ENCODE measurements at regions not wholly inside any gene's neighbourhood (a gene's known extent, or its start where the extent isn't known, plus 50 kb on each side); places are given as distances from the start of the nearest gene placed in this dataset.
"Not testable (repeated sequence)": the region's sequence is repeated elsewhere in the genome, so short reads cannot be mapped to it uniquely, and the experiment has no call there.

- no peak overlapping the region for H3K4me3 ChIP-seq
- WGBS, 2 donors (ENCODE audit: low coverage in 1 of 2) = 11 to 44% methylated on average over 1 to 2 of the region's 2 CpGs
- in situ Hi-C loops (cut with MboI; ENCODE audit: low pct_ligation_motif_present in 1 of 4, low pct_unique_long_range_greater_than_20kb in 1 of 4, low sequenced_read_pairs in 3 of 4) = no loop called here
- no peak overlapping the region for H3K27ac ChIP-seq
- no peak for DNase-seq
- H3K9me3 ChIP-seq = no peaks in the 10 kb centered on the region
- H3K27me3 ChIP-seq = no peaks in the 10 kb centered on the region
- intact Hi-C loops (cut with DNase I; ENCODE audit: low total_unique reads) = no loop called here
- no peaks in the 10 kb centered on the region for H3K4me1 ChIP-seq
- H3K36me3 ChIP-seq = no peaks in the 10 kb centered on the region
- TF ChIP-seq, protein P1, sequence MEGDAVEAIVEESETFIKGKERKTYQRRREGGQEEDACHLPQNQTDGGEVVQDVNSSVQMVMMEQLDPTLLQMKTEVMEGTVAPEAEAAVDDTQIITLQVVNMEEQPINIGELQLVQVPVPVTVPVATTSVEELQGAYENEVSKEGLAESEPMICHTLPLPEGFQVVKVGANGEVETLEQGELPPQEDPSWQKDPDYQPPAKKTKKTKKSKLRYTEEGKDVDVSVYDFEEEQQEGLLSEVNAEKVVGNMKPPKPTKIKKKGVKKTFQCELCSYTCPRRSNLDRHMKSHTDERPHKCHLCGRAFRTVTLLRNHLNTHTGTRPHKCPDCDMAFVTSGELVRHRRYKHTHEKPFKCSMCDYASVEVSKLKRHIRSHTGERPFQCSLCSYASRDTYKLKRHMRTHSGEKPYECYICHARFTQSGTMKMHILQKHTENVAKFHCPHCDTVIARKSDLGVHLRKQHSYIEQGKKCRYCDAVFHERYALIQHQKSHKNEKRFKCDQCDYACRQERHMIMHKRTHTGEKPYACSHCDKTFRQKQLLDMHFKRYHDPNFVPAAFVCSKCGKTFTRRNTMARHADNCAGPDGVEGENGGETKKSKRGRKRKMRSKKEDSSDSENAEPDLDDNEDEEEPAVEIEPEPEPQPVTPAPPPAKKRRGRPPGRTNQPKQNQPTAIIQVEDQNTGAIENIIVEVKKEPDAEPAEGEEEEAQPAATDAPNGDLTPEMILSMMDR (IDR thresholded peaks at IDR 0.05) = no peak
- no peak for TF ChIP-seq POLR2A (IDR thresholded peaks at IDR 0.05)
- TF ChIP-seq POLR2AphosphoS5 (IDR thresholded peaks at IDR 0.05) = no peak
Measured at GRCh38 chr2:31765078-31765945, 184.6 kb upstream of the SRD5A2 start.

- TF ChIP-seq EP300 (IDR thresholded peaks at IDR 0.05; ENCODE audit: low read depth) = no peak
- no peak for TF ChIP-seq POLR2A (IDR thresholded peaks at IDR 0.05)
- no peak for TF ChIP-seq POLR2AphosphoS5 (IDR thresholded peaks at IDR 0.05)
- TF ChIP-seq, protein P1 (IDR thresholded peaks at IDR 0.05) = no peak
- no peak for DNase-seq
- in situ Hi-C loops (cut with MboI; ENCODE audit: low pct_ligation_motif_present in 1 of 4, low pct_unique_long_range_greater_than_20kb in 1 of 4, low sequenced_read_pairs in 3 of 4) (no loop called here), intact Hi-C loops (cut with DNase I; ENCODE audit: low total_unique reads) (no loop called here)
- Histone ChIP-seq H3K4me1 (no peaks in the 10 kb centered on the region), H3K4me3 (no peak overlapping the region), H3K27me3 (no peaks in the 10 kb centered on the region), H3K27ac (no peak overlapping the region), H3K36me3 (no peaks in the 10 kb centered on the region), H3K9me3 (no peaks in the 10 kb centered on the region)
- WGBS, 2 donors (ENCODE audit: low coverage in 1 of 2) = 54 to 69% methylated on average over 2 of the region's 2 CpGs
Measured at GRCh38 chr2:31764169-31764568, 183.4 kb upstream of the SRD5A2 start.

GRCh38 chr2:31762085-31762484, 181.3 kb upstream of the SRD5A2 start:
- DNase-seq = no peak
- intact Hi-C loops (cut with DNase I; ENCODE audit: low total_unique reads) (no loop called here), in situ Hi-C loops (cut with MboI; ENCODE audit: low pct_ligation_motif_present in 1 of 4, low pct_unique_long_range_greater_than_20kb in 1 of 4, low sequenced_read_pairs in 3 of 4) (no loop called here)
- Histone ChIP-seq H3K36me3 (no peaks in the 10 kb centered on the region), H3K27ac (no peak overlapping the region), H3K9me3 (no peaks in the 10 kb centered on the region), H3K27me3 (no peaks in the 10 kb centered on the region), H3K4me3 (no peak overlapping the region), H3K4me1 (no peaks in the 10 kb centered on the region)
- TF ChIP-seq EP300 (IDR thresholded peaks at IDR 0.05; ENCODE audit: low read depth) (no peak), POLR2A (IDR thresholded peaks at IDR 0.05) (no peak), POLR2AphosphoS5 (IDR thresholded peaks at IDR 0.05) (no peak)
- TF ChIP-seq, protein P1 (IDR thresholded peaks at IDR 0.05) = no peak
- WGBS, 2 donors (ENCODE audit: low coverage in 1 of 2) = 26 to 35% methylated on average over 2 of the region's 2 CpGs

- H3K4me3 ChIP-seq; DNase-seq; H3K27ac ChIP-seq; H3K36me3 ChIP-seq; H3K9me3 ChIP-seq; in situ Hi-C loops (cut with MboI; ENCODE audit: low pct_ligation_motif_present in 1 of 4, low pct_unique_long_range_greater_than_20kb in 1 of 4, low sequenced_read_pairs in 3 of 4); H3K27me3 ChIP-seq; H3K4me1 ChIP-seq; intact Hi-C loops (cut with DNase I; ENCODE audit: low total_unique reads): not testable (repeated sequence)
- WGBS, 2 donors (ENCODE audit: low coverage in 1 of 2) = 83 to 96% methylated on average over 2 of the region's 2 CpGs
Measured at GRCh38 chr2:31757351-31757750, 176.6 kb upstream of the SRD5A2 start.

DNA sequence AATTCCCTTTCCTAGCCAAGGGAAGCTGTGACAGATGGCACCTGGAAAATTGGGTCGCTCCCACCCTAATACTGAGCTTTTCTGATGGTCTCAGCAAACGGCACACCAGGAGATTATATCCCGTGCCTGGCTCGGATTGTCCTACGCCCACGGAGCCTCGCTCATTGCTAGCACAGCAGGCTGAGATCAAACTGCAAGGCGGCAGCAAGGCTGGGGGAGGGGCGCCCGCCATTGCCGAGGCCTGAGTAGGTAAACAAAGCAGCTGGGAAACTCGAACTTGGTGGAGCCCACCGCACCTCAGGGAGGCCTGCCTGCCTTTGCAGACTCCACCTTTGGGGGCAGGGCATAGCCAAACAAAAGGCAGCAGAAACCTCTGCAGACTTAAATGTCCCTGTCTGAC, 168.0 kb upstream of the SRD5A2 start:
- H3K36me3 ChIP-seq; H3K9me3 ChIP-seq; H3K27ac ChIP-seq; H3K4me3 ChIP-seq; DNase-seq; in situ Hi-C loops (cut with MboI; ENCODE audit: low pct_ligation_motif_present in 1 of 4, low pct_unique_long_range_greater_than_20kb in 1 of 4, low sequenced_read_pairs in 3 of 4); intact Hi-C loops (cut with DNase I; ENCODE audit: low total_unique reads); H3K27me3 ChIP-seq; H3K4me1 ChIP-seq: not testable (repeated sequence)
- WGBS, 2 donors (ENCODE audit: low coverage in 1 of 2) = 96% methylated on average over 13 of the region's 13 CpGs; no CpG with 5 or more reads in 1 of the 2 donors

All from transverse colon (tissue), 4 donors.